A549 (cell line): ENCODE measurements at regions not wholly inside any gene's neighbourhood (a gene's known extent, or its start where the extent isn't known, plus 50 kb on each side); places are given as distances from the start of the nearest gene placed in this dataset.
A peak's percentile ranks its signal among the peaks of the same experiment; 100 is the strongest.
"Not testable (repeated sequence)": the region's sequence is repeated elsewhere in the genome, so short reads cannot be mapped to it uniquely, and the experiment has no call there.

ENCODE experiments used
- ATAC-seq, 2 experiments: fragments of 200-7000 bp in 1 of 2; fragments of >200 bp in 1 of 2; cut with Nextera tagmentation in 1 of 2; cut with Tn5 transposase in 1 of 2; 3 replicates each; pipeline versions ENCODE4 v1.8.0 to v1.9.1; 2018 to 2020; ENCODE audit warnings: mild to moderate bottlenecking in 1 of 2, moderate library complexity in 1 of 2
- CTCF ChIA-PET: fragments of 300-600 bp; sonication (Branson Sonifier 250); formaldehyde crosslinking; extraction: SDS; loops from one replicate; lab custom pipeline; 2021; ENCODE audit warnings: antibody characterized with exemption, inconsistent platforms; lab: Yijun Ruan, JAX
- POLR2A ChIA-PET: fragments of 350-600 bp; formaldehyde crosslinking; extraction: SDS; loops from one replicate; lab custom pipeline; 2021; ENCODE audit warnings: antibody characterized with exemption, inconsistent platforms; lab: Yijun Ruan, JAX
- DNase-seq, 2 experiments: peaks; one replicate each; pipeline versions ENCODE4 v3.0.0 to v3.0.0-alpha.2; 2011 to 2016; ENCODE audit warnings: low read depth in 1 of 2, low spot score in 1 of 2
- FAIRE-seq: peaks from 2 replicates; lab custom pipeline; 2011; peaks lifted over from hg19 to GRCh38; lab: Jason Lieb, UNC
- H3K27ac ChIP-seq, 2 experiments: fragments of >200 bp; sonication (Bioruptor Twin); formaldehyde crosslinking; 3 replicates each; pipeline ENCODE4 v1.5.1; 2016 to 2017
- H3K4me1 ChIP-seq: fragments of >200 bp; sonication (Bioruptor Twin); formaldehyde crosslinking; 3 replicates; pipeline ENCODE4 v1.6.1; 2016
- H3K4me2 ChIP-seq: fragments of >200 bp; sonication (Bioruptor Twin); formaldehyde crosslinking; 3 replicates; pipeline ENCODE4 v1.6.1; 2016
- H3K4me3 ChIP-seq: fragments of >200 bp; sonication (Bioruptor Twin); formaldehyde crosslinking; 3 replicates; pipeline ENCODE4 v1.5.1; 2016
- H3K9me3 ChIP-seq: fragments of >200 bp; sonication (Bioruptor Twin); formaldehyde crosslinking; 3 replicates; pipeline ENCODE4 v1.6.1; 2016
- CBX2 ChIP-seq: fragments of 200-600 bp; sonication (generic); IDR thresholded peaks from 2 replicates; pipeline ENCODE4 v1.6.1; 2016; ENCODE audit warnings: low read depth, mild to moderate bottlenecking, borderline replicate concordance
- CEBPB ChIP-seq, 2 experiments: fragments of >200 bp in 1 of 2; sonication (Bioruptor Twin) in 1 of 2; formaldehyde crosslinking in 1 of 2; IDR thresholded peaks; 2 replicates each; pipeline ENCODE4 v1.6.1; 2012 to 2016
- CHD2 ChIP-seq: fragments of 150-350 bp; IDR thresholded peaks from 2 replicates; pipeline ENCODE4 v1.6.1; 2014; ENCODE audit warnings: low read length; ENCODE audit not compliant: partially characterized antibody
- CHD4 ChIP-seq: fragments of 200-600 bp; sonication (generic); IDR thresholded peaks from 2 replicates; pipeline ENCODE4 v1.6.1; 2016; ENCODE audit warnings: antibody characterized with exemption, mild to moderate bottlenecking, borderline replicate concordance
- EHMT2 ChIP-seq: fragments of 200-600 bp; sonication (generic); IDR thresholded peaks from 2 replicates; pipeline ENCODE4 v1.6.1; 2016; ENCODE audit warnings: antibody characterized with exemption, low read depth, mild to moderate bottlenecking, moderate library complexity
- ESRRA ChIP-seq: fragments of 150-350 bp; IDR thresholded peaks from 2 replicates; pipeline ENCODE4 v1.6.1; 2014; ENCODE audit warnings: mild to moderate bottlenecking, low read length, borderline replicate concordance
- FOSB ChIP-seq: fragments of 250-450 bp; sonication (Bioruptor Pico); IDR thresholded peaks from 2 replicates; pipeline ENCODE4 v1.5.0; 2020; ENCODE audit warnings: mild to moderate bottlenecking, moderate library complexity
- GATA3 ChIP-seq: IDR thresholded peaks from 2 replicates; pipeline ENCODE4 v1.6.1; 2012; ENCODE audit warnings: borderline replicate concordance
- HDAC2 ChIP-seq: fragments of 200-600 bp; sonication (generic); IDR thresholded peaks from 2 replicates; pipeline ENCODE4 v1.6.1; 2016
- HEYL ChIP-seq: fragments of 250-450 bp; sonication (Bioruptor Pico); IDR thresholded peaks from 2 replicates; pipeline ENCODE4 v1.8.0; 2021; ENCODE audit warnings: mild to moderate bottlenecking, moderate library complexity
- HOXA7 ChIP-seq: fragments of 250-450 bp; sonication (Bioruptor Pico); IDR thresholded peaks from 2 replicates; pipeline ENCODE4 v1.5.0; 2020; ENCODE audit warnings: mild to moderate bottlenecking, moderate library complexity
- HOXB13 ChIP-seq: fragments of 250-450 bp; sonication (Bioruptor Pico); IDR thresholded peaks from 2 replicates; pipeline ENCODE4 v1.5.0; 2020; ENCODE audit warnings: low read depth, mild to moderate bottlenecking, moderate library complexity
- JUN ChIP-seq, 2 experiments: fragments of >200 bp; sonication (Bioruptor Twin); formaldehyde crosslinking; IDR thresholded peaks; 2 replicates in 1 of 2; 3 replicates in 1 of 2; pipeline ENCODE4 v1.6.1; 2016 to 2017
- JUNB ChIP-seq: fragments of >200 bp; sonication (Bioruptor Twin); formaldehyde crosslinking; IDR thresholded peaks from 2 replicates; pipeline ENCODE4 v1.6.1; 2016
- MAFK ChIP-seq: fragments of 450-650 bp; IDR thresholded peaks from 2 replicates; pipeline ENCODE4 v1.6.1; 2014; ENCODE audit not compliant: partially characterized antibody
- NFE2L2 ChIP-seq: fragments of 150-350 bp; conservative IDR thresholded peaks from 2 replicates; pipeline ENCODE4 v1.6.1; 2014; ENCODE audit warnings: low read length
- NPAS2 ChIP-seq: fragments of 250-450 bp; sonication (Bioruptor Pico); IDR thresholded peaks from 2 replicates; pipeline ENCODE4 v1.8.0; 2022; ENCODE audit warnings: mild to moderate bottlenecking, moderate library complexity, borderline replicate concordance
- POLR2A ChIP-seq: IDR thresholded peaks from 2 replicates; pipeline ENCODE4 v1.6.1; 2012; ENCODE audit warnings: mild to moderate bottlenecking, low read length
- POLR2AphosphoS2 ChIP-seq: conservative IDR thresholded peaks from 2 replicates; pipeline ENCODE4 v1.6.1; 2012; ENCODE audit warnings: low read length, improper control_type of control experiment, inconsistent platforms
- RAD21 ChIP-seq, 2 experiments: fragments of >200 bp in 1 of 2; sonication (Bioruptor Twin) in 1 of 2; formaldehyde crosslinking in 1 of 2; IDR thresholded peaks in 1 of 2; conservative IDR thresholded peaks in 1 of 2; 2 replicates in 1 of 2; 3 replicates in 1 of 2; pipeline ENCODE4 v1.6.1; 2012 to 2018; ENCODE audit warnings: inconsistent platforms in 1 of 2
- RARB ChIP-seq: fragments of 250-450 bp; sonication (Bioruptor Pico); IDR thresholded peaks from 2 replicates; pipeline ENCODE4 v1.8.0; 2021; ENCODE audit warnings: mild to moderate bottlenecking, moderate library complexity
- RFX5 ChIP-seq: fragments of 450-650 bp; IDR thresholded peaks from 2 replicates; pipeline ENCODE4 v1.7.1; 2014; ENCODE audit warnings: antibody characterized with exemption, mild to moderate bottlenecking, moderate library complexity
- SMC3 ChIP-seq: fragments of >200 bp; sonication (Bioruptor Twin); formaldehyde crosslinking; IDR thresholded peaks from 3 replicates; pipeline ENCODE4 v1.6.1; 2018; ENCODE audit warnings: inconsistent platforms
- SREBF2 ChIP-seq: fragments of 450-650 bp; IDR thresholded peaks from 2 replicates; pipeline ENCODE4 v1.6.1; 2014; ENCODE audit warnings: mild to moderate bottlenecking, moderate library complexity
- TP53 ChIP-seq: fragments of 250-450 bp; sonication (Bioruptor Pico); IDR thresholded peaks from 2 replicates; pipeline ENCODE4 v1.5.0; 2021; ENCODE audit warnings: mild to moderate bottlenecking, moderate library complexity
- ZC3H11A ChIP-seq: fragments of 450-650 bp; IDR thresholded peaks from 2 replicates; pipeline ENCODE4 v1.6.1; 2014; ENCODE audit warnings: antibody characterized with exemption, mild to moderate bottlenecking
- ZFP36 ChIP-seq: fragments of 450-650 bp; IDR thresholded peaks from 2 replicates; pipeline ENCODE4 v1.6.1; 2014; ENCODE audit warnings: borderline replicate concordance; ENCODE audit not compliant: partially characterized antibody
- ZNF302 ChIP-seq: fragments of 250-450 bp; sonication (Bioruptor Pico); IDR thresholded peaks from 2 replicates; pipeline ENCODE4 v1.9.0; 2021; ENCODE audit warnings: inconsistent platforms, mild to moderate bottlenecking, moderate library complexity
- WGBS: methylation state at CpG from one replicate; pipeline ENCODE4 v1.1.6; 2017; ENCODE audit errors: missing lambda C conversion rate; 5-methylcytosine and 5-hydroxymethylcytosine counted together
- TF ChIP-seq, protein P1 (sequence below): fragments of 250-450 bp; sonication (Bioruptor Pico); IDR thresholded peaks from 2 replicates; pipeline ENCODE4 v1.5.0; 2020; ENCODE audit warnings: low read depth, mild to moderate bottlenecking, moderate library complexity
- TF ChIP-seq, protein P2 (sequence below): IDR thresholded peaks from 2 replicates; pipeline ENCODE4 v1.6.1; 2012; ENCODE audit warnings: low read depth, borderline replicate concordance
- TF ChIP-seq, protein P3 (sequence below): fragments of >200 bp; sonication (Bioruptor Twin); formaldehyde crosslinking; IDR thresholded peaks from 2 replicates; pipeline ENCODE4 v1.6.1; 2016
- TF ChIP-seq, protein P4 (sequence below): fragments of >200 bp; sonication (Bioruptor Twin); formaldehyde crosslinking; IDR thresholded peaks from 3 replicates; pipeline ENCODE4 v1.5.1; 2016

DNA sequence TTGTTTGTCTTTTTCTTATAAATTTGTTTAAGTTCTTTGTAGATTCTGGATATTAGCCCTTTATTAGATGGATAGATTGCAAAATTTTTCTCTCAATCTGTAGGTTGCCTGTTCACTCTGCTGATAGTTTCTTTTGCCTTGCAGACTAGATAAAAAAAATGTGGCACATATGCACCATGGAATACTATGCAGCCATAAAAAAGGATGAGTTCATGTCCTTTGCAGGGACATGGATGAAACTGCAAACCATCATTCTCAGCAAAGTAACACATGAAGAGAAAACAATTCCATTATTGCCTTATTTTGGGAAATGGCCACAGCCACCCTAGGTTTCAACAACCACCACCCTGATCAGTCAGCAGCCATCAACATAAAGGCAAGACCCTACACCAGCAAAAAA, 166.7 kb downstream of the CENPF start:
- POLR2A ChIA-PET, H3K4me2 ChIP-seq, ATAC-seq, H3K4me3 ChIP-seq, H3K4me1 ChIP-seq, H3K9me3 ChIP-seq, DNase-seq, CTCF ChIA-PET, FAIRE-seq, H3K27ac ChIP-seq: not testable (repeated sequence)

DNA sequence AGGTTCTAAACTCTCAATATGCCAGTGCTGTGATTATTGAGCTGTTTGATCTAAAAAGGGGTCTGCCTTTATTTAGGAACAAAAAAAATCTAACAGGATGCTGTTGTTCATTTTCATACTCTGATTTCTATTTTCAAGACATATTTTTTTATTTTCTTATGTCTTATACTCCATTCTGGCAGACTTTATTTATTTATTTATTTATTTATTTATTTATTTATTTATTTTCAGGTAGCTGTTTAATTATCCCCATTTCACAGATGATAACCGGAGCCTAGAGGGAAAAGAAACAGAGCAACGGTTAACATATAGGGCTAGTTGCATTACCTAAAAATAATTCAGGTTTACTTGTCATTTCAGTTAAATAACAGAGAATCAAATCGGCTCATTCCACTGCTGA, 174.4 kb downstream of the CENPF start:
- Histone ChIP-seq H3K9me3 (no peaks in the 10 kb centered on the region), H3K27ac (no peak overlapping the region), H3K4me3 (no peak overlapping the region), H3K4me2 (no peak overlapping the region), H3K4me1 (no peaks in the 10 kb centered on the region)
- FAIRE-seq: no peak
- WGBS: 53% methylated on average over 3 of the region's 3 CpGs
- no peak for DNase-seq
- CTCF ChIA-PET: no interaction called here
- no peak for ATAC-seq
- POLR2A ChIA-PET: no interaction called here
- no peak for TF ChIP-seq GATA3
- no peak for TF ChIP-seq HOXB13 (CRISPR knock-in tag)
- TF ChIP-seq ZC3H11A: peak; percentile 89

GRCh38 chr1:214791961-214792360, 189.0 kb downstream of the CENPF start:
- H3K4me1 ChIP-seq: no peaks in the 10 kb centered on the region
- POLR2A ChIA-PET: no interaction called here

DNA sequence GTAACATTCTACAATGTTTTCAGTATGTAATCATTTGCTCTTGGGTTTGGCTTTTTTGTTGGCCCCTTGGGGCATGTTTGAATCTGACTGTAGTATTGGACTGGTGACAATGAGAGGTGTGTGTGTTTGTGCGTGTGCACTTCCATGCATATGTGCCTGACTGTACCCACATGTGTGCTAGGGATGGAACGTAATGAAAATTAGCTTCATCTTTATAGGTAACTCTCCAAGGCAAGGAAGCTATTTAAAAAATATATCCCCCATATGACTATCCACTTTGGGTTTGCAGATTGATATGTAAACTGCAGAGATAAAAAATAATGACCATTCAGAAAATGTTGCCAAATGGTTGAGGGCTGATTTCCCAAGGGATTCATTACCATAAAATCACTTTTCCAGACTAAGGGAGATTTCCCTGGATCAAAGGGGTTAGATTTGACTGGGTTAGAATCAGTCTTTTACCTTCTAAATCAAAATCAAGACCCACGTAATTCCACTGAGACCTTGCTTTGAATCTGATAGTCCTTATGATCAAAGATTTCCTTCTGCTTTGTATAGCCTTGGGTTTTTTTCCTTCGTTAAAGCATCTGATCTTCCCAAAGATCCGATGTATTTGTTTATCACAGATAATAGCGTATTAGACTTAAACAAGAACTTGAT, 189.7 kb downstream of the CENPF start:
- POLR2A ChIA-PET: no interaction called here
- ATAC-seq (no peak), FAIRE-seq (no peak), DNase-seq (no peak)
- Histone ChIP-seq H3K4me1 (no peaks in the 10 kb centered on the region), H3K4me2 (no peak overlapping the region), H3K27ac (no peak overlapping the region), H3K9me3 (no peaks in the 10 kb centered on the region), H3K4me3 (no peak overlapping the region)
- CTCF ChIA-PET: interaction anchor here (1.4 kb wide), 1 partner anchor 13 kb away, joined by 3 read pairs; no protein-coding TSS in a partner anchor
- 29% methylated on average over 6 of the region's 6 CpGs for WGBS
- TF ChIP-seq SMC3 (no peak), CHD4 (no peak), ZC3H11A (no peak), RARB (CRISPR knock-in tag) (no peak), NFE2L2 (no peak), ESRRA (no peak), CHD2 (no peak), CEBPB (IDR thresholded peaks at IDR 0.05) (no peak), POLR2A (no peak), POLR2AphosphoS2 (no peak), HDAC2 (no peak), JUNB (no peak), ZFP36 (no peak), ZNF302 (CRISPR knock-in tag) (no peak)
- TF ChIP-seq, protein P1, sequence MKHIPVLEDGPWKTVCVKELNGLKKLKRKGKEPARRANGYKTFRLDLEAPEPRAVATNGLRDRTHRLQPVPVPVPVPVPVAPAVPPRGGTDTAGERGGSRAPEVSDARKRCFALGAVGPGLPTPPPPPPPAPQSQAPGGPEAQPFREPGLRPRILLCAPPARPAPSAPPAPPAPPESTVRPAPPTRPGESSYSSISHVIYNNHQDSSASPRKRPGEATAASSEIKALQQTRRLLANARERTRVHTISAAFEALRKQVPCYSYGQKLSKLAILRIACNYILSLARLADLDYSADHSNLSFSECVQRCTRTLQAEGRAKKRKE (CRISPR knock-in tag): no peak
- TF ChIP-seq, protein P2, sequence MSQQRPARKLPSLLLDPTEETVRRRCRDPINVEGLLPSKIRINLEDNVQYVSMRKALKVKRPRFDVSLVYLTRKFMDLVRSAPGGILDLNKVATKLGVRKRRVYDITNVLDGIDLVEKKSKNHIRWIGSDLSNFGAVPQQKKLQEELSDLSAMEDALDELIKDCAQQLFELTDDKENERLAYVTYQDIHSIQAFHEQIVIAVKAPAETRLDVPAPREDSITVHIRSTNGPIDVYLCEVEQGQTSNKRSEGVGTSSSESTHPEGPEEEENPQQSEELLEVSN: no peak

More at GRCh38 chr1:214791961-214792360, 189.0 kb downstream of the CENPF start:
- TF ChIP-seq RAD21 (conservative IDR thresholded peaks at IDR 0.05 in 1 of 2, IDR thresholded peaks at IDR 0.05 in 1 of 2): no peak
- TF ChIP-seq TP53 (CRISPR knock-in tag): no peak
- no peak for TF ChIP-seq JUN (IDR thresholded peaks at IDR 0.05)
- TF ChIP-seq EHMT2: no peak
- TF ChIP-seq NFE2L2: no peak
- TF ChIP-seq HOXB13 (CRISPR knock-in tag): no peak
- TF ChIP-seq SREBF2: no peak
- TF ChIP-seq NPAS2 (CRISPR knock-in tag): no peak
- TF ChIP-seq ZNF302 (CRISPR knock-in tag): no peak
- no peak for TF ChIP-seq RFX5
- TF ChIP-seq SMC3: no peak
- TF ChIP-seq MAFK: no peak
- TF ChIP-seq, protein P3, sequence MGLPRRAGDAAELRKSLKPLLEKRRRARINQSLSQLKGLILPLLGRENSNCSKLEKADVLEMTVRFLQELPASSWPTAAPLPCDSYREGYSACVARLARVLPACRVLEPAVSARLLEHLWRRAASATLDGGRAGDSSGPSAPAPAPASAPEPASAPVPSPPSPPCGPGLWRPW: no peak
- TF ChIP-seq, protein P4, sequence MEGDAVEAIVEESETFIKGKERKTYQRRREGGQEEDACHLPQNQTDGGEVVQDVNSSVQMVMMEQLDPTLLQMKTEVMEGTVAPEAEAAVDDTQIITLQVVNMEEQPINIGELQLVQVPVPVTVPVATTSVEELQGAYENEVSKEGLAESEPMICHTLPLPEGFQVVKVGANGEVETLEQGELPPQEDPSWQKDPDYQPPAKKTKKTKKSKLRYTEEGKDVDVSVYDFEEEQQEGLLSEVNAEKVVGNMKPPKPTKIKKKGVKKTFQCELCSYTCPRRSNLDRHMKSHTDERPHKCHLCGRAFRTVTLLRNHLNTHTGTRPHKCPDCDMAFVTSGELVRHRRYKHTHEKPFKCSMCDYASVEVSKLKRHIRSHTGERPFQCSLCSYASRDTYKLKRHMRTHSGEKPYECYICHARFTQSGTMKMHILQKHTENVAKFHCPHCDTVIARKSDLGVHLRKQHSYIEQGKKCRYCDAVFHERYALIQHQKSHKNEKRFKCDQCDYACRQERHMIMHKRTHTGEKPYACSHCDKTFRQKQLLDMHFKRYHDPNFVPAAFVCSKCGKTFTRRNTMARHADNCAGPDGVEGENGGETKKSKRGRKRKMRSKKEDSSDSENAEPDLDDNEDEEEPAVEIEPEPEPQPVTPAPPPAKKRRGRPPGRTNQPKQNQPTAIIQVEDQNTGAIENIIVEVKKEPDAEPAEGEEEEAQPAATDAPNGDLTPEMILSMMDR: no peak
- TF ChIP-seq FOSB (CRISPR knock-in tag): no peak
- TF ChIP-seq ESRRA: no peak
- no peak for TF ChIP-seq CBX2
- TF ChIP-seq HEYL: no peak
- TF ChIP-seq HOXA7 (CRISPR knock-in tag): no peak
- CTCF ChIA-PET: no interaction called here
- H3K27ac ChIP-seq: no peak overlapping the region
- H3K4me3 ChIP-seq: no peak overlapping the region
- no peak; a peak in 1 of 6 replicates for ATAC-seq
- DNase-seq: no peak
- WGBS: 4% methylated on average over 1 of the region's 1 CpG
- FAIRE-seq: no peak
- H3K9me3 ChIP-seq: no peaks in the 10 kb centered on the region
- no peak overlapping the region for H3K4me2 ChIP-seq
